DMS 273 (cell line): ENCODE measurements at regions not wholly inside any gene's neighbourhood (a gene's known extent, or its start where the extent isn't known, plus 50 kb on each side); places are given as distances from the start of the nearest gene placed in this dataset.

Experiments
- DNase-seq: peaks from one replicate; lab custom pipeline; 2025; ENCODE audit not compliant: unreplicated experiment; lab: John Stamatoyannopoulos, UW

DNA sequence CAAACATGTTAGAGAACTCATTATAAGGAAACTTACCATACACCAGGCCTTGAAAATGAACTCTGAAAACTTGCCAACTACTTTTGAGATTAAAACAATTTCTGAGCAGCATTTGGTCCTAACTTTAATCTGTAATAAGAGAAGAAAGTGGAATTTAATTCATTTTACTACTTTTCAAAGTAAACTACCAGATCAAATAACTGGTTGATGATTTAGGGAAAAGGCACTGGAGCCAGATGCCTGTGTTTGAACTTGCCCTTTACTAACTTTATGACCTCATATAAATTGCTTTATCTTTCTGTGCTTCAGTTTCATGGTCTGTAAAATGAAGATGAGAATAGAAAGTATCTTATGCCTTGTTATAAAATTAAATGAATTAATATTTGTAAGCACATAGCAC, 159.9 kb upstream of the PCDH18 start:
- peak; percentile 8 for DNase-seq

DNA sequence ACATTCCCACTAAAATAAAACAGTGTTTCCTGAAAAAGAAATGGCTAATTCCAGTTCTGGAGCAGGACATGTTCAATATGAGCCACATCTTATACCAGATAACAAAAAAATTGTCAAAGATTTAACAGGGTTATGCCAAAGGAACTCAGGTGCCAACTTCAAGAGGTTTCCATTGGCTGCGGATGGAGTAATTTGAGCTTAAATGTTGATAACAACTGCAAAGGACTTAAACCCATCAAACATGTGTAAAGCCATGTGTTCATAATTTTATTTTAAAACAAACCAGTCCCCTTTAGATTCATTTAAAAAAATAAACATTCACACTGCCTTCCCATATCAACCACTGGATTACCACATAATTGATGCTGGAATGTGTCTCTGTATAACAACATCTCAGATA, 156.4 kb upstream of the PCDH18 start:
- no peak for DNase-seq

DNA sequence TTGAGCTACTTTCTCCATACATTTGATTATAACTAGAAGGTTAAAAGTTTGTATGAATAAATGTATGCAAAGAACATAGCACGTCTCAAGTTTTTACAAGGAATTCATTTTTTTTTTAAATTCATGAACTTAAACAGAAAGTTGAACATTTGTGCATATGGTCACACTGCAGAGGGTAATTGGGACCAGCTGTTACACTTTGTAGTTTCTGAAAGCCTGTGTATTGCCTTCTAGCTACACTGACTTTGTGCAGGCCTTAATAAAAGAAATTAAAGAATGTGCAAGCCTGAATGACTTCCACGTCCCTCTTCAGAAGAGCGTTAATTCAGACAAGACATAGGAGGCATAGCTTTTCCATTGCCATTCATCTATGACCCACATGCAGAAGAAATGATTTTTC, 153.1 kb upstream of the PCDH18 start:
- peak; percentile 79 for DNase-seq

DNA sequence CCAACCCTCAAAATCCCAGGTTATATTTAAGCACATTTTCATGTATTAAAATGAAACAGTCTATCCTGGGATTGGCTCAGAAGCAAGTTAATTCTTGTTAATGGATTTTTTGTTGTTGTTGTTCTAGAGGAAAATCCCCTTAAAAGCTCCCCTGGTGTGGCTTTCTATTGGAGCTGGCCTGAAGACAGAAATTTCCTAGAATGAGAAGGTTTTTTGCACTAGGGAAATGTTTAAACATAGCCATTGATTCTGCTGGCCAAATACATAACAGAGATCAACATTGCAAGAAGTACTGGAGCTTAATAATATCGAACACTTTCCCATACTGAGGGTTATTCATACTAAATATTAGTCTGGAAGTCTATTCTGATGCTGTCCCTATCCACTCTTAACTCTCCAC, 148.8 kb upstream of the PCDH18 start:
- DNase-seq: no peak

DNA sequence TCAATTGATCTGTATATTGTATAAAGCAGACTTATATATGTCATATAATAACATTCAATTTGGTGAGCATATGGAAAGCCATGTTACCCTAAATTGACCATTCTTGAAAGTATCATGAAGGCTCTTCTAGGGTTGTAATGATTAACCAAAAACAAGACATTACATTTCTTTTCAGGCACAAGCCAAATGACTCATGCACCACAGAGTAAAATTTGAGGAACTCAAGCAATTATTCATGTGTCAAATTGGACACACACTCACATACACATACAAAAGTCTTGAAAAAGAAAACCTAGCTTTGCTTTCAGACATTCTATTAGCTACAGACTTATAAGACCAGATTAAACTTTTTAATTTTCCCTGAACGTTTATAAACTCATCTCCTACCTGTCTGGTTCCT, 146.5 kb upstream of the PCDH18 start:
- DNase-seq: no peak

DNA sequence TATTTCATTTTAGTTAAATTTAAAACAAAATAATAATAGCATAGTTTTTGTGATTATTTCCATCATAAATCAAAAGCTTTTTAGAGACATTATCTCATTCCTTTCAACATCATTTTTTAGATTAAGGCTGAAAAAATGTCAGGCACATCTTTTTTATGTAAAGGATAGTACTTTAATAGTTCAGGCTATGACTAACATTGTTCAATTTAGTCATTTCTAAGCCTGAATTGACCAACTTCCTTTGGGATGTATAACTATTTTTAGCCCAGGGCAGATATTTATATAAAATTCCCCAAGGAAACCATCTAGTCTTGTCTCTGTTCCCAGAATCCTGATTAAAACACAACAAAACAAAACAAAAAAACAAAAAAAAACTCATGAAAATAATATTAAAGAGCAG, 145.6 kb upstream of the PCDH18 start:
- DNase-seq: no peak

DNA sequence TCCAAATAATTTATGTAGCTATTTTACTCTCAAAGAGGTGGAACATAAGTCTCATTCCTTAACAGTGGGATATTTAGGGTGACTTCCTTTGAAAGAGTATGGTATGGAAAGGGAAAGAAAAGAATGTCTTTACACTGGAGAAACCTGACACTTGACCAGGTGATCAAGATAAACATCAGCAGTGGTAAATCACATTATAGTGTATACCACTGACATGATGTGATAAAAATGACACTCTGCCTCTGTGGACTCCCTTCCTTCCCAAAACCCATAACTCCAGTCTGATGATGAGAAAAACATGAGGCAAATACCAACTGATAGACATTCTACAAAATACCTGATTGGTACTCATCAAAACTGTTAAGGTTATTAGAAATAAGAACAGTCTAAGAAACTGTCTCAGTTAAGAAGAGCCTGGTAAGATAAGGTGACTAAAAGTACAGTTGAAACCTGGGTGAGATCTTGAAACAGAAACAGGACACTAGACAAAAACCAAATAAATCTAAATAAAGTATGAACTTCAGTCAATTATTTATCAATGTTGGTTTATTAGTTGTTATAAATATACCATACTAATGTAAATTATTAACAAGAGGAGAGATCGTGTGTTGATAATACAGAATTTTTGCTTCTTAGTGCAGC, 144.2 kb upstream of the PCDH18 start:
- DNase-seq: no peak

DNA sequence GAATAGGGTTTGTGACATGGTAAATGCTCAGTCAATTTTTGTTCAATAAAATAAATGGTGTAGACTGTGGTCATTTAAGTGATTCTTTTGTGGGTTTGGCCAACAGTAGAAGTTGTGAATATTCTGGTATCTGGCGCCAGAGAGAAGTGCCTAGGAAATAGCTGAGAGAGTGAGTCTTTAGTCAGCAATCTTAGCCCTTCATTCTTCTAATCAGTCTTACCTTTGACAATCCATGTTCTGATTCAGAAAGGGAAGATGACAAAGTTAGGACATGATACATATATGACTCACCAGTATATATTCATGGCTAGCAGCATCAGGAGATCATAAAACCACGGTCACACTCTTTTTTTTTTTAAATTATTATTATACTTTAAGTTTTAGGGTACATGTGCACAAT, 141.8 kb upstream of the PCDH18 start:
- DNase-seq: no peak

DNA sequence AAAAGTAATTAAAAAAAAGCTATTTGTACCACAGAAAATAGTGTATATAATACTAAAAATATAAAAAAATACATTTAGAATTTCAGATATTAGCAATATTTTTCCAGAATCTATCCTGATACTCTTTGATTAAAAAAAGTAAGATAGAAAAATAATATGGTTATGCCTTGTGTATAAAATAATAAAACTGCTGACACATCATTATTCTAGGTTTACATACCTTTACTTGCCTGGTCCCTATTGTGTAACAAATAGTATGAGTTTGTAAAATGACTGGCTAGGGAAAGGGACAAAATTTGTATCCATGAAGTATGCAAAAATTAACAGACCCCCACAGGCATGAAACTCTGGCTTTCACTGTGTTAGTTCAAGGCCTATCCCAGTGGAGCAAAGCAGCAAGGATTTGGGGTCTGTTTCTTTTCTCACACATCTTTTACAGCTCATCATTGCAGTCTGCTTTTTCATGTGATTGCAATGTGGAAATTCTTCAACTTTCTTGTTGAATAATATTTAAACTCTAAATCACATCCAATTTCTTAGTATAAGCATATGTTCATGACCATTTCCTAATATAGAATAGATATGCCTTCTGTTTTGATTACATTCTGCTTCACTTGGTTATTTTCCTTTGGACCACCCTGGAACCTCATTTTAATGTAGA, 136.7 kb upstream of the PCDH18 start:
- DNase-seq: no peak

DNA sequence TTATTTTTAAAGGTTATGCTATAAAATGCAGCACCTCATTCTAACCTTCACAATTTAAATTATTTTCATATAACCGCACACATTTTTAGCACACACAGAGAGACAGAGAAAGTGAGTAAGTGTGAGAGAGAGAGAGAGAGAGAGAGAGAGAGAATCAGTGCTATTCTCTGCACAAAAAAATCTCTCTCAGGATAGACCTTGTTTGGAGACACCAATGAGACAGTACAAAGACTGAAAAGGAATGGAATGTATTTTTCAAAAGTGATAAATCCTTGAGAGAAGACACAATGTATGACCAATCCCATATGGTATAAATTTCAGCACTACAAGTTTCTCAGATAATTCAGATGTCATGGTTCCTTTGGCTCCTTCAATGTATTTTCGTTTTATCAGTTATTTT, 132.1 kb upstream of the PCDH18 start:
- DNase-seq: no peak

DNA sequence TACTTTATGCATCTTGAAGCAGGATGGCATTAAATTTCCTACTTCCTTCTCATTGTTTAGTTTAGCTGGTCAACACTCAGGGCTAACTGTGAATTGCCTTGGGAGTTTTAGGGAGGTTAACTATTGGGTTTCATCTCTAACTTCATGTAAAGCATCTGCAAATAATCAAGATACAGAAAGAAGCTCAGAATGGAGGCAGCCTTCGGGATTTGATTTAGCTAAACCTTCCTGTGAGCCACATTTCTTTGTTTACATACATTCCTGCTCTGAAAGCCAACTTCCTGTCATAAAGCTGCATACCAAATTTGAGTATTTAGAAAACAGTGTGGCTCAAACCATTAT, 131.7 kb upstream of the PCDH18 start:
- no peak for DNase-seq

DNA sequence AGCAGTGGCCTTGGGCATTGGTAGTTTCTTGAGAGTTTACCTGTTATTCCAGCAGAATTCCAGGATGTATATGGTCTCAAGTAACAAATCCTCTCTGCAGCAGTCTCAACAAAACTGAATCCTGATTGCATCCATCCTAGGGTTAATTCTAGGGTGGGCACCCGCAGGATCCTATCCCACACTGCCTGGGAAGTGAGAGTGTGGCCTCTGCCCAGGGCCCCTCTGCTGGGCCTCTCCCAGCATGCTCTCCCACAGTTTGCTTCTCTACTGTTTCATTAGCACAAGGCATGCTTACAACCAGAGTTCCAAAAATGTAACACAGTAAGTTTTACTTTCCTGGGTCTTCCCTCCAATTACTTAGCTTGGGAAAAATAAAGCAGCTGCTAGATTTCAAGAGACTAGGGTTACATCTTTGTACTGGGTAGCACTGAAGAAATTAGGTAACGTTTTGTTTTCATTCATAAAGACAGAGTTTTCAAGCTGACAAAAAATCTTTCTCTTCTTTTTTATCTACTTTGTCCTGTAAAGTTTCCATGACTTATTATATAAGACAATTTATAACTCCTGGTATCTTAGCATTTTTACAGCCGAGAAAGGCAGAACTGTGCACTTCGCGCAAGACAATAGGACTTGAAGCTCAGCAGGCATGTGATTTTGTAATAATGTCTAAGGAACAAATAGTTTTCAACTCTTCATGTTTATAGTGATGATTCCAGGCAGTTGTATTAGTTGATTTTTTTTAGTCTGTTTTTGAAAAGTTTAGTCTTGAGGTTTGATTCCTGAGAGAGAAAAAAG, 131.2 kb upstream of the PCDH18 start:
- DNase-seq: no peak

DNA sequence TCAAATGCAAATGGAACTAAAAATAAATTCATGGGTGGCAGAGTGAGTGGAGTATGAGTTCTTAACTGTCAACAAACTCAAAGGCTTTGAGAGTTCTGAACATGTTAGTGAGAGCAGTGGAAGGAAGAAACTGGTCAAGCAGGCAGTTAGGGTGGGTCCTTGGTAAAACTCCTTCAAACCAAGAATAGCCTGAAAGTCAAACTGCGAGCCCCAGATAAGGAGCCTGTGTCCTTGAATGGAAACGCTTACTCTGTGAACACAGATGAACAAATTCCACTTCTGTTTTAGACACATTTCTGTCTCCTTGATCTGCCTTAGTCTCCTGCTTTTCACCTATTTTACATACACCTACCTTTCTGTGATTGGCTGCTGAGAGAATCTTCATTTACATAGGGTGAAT, 129.4 kb upstream of the PCDH18 start:
- no peak for DNase-seq

DNA sequence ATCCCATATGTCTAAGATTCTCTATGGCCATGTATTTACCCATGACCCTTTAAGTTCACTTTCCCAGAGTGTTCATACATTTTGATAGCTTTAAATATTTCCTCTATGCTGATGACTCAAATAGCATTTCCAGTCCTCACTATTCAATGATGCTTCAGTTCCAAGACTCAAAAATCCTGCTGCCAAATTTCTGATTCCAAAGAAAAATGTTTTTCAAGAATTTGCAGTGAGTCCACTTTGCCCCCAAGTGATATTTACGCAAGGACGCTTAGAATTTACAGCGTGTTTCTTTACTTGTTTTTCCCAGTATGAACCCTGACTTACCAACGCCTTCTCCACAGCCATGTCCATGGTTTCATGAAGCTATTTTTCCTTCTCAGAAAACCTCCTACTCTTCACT, 127.9 kb upstream of the PCDH18 start:
- DNase-seq: no peak

DNA sequence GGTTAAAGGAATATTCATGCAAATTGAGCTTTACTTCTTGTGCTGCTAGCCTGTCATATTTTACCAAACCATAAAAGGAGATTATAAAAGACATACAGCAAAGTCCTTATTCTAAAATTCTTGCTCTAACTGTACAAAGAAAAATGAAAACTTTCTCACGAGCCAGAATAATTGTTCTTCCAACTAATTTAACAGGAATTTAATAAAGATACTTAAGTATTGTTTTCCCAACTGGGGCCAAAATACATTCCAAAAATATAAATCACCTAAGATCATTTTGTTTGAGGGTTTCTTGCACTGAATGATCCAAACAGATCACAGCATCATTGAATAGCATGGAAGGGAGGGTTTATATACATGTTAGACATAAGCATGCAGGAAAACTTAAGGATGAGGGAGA, 127.1 kb upstream of the PCDH18 start:
- no peak for DNase-seq

DNA sequence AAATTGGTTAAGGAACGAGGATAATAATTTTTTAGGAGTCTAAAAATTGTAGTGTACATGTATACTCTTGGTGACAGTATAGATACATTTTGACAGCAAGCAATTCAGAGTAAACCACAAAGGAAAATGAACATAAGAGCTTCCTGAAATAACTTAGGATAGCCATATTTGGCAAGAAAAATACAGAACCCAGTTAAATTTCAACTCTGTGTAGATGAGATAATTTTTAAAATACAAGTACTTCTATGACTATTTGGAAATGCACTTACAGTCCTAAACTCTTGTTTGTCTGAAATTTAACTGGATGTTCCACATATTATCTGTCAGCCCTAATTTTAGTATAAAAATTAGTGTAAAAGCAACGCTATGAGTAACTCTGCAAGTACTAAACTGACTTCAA, 124.4 kb upstream of the PCDH18 start:
- no peak for DNase-seq

DNA sequence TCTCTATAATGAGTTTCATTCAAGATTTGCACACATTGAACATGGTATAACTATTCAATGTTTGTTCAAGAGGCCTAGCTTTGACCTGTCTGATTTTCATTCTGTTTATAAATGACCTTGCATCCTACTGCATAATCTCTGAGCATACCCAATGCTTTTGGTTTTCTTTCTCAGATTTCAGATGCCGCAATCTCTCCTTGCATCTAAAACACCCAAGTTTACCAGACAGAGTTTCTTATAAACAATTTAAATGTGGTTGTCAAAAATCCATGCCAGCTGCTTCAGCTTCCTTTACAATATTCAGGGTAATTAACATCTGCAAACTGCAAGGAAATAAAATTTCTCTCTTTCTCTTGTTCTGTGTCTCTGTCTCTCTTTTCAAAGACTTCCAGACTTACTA, 123.0 kb upstream of the PCDH18 start:
- no peak for DNase-seq

DNA sequence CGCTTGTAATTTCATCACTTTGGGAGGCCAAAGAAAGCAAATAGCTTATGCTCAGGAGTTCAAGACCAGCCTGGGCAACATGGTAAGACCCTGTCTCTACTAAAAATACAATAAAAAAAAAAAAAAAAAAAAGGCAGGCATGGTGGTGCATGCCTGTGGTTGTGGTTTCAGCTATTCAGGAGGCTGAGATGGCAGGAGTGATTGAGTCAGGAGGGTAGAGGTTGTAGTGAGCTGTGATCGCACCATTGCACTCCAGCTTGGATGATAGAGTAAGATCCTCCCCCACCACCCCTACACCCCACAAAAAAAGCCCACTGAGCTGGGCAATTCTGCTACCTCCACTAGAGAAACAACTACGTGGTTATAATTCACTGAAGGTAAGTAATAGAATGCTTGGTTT, 118.8 kb upstream of the PCDH18 start:
- DNase-seq: no peak

DNA sequence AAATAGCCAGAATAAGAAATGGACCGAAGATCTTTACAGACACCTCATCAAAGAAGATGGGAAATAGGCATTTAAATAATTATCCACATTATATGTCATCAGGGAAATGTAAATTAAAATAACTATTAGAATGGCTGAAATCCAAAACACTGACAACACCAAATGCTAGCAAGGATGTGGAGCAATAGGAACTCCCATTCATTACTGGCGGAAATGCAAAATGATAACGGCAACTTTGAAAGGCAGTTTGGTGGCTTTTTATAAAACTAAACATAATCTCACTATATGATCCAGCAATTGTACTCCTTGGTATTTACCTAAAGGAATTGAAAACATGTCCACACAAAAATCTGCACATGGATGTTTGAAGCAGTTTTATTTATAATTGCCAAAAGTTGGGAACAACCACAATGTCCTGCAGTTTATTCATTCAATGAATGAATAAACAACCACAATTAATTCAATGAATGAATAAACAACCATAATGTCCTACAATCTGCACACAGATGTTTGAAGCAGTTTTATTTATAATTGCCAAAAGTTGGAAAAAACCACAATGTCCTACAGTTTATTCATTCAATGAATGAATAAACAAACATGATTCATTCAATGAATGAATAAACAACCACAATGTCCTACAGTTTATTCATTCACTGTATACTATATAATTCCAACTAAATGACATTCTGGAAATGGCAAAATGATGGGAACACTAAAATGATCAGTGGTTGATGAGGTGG, 117.6 kb upstream of the PCDH18 start:
- no peak for DNase-seq

DNA sequence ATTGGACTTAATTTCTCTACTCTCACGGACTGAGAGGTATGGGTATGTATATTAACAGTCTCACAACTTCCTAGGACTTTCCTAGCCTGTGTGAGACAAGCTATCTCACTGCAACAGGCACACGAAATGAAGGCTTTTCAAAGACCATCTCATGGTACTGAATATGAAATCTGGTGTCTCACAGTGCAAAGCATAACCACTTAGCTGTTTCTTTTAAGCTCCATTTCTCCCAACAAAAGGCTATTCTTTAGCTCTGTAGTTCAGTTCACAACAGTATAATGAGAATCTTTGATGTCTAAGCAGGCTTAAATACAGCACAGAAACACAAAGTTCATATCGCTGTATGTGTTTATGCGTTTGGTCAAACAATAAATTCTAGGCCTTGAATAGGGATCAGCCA, 116.2 kb upstream of the PCDH18 start:
- DNase-seq: no peak

DNA sequence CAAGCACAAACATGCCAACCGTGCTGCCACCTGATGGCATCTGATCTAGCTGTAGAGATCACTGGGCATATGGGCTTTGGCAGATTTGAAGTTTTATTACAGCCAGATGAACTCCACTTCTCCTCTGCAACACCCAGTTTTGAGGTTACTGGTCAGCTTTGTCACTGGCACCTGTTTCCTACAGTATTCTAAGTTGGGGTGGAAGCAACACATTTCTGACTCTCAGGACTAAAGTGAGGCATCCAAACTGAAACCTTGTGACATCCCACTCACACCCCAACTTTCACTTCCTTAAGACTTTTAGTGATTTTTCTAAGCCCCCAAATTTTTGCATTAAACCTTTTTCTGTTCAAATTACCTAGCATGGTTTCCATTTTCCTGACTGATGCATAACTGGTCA, 115.1 kb upstream of the PCDH18 start:
- peak; percentile 10 for DNase-seq

DNA sequence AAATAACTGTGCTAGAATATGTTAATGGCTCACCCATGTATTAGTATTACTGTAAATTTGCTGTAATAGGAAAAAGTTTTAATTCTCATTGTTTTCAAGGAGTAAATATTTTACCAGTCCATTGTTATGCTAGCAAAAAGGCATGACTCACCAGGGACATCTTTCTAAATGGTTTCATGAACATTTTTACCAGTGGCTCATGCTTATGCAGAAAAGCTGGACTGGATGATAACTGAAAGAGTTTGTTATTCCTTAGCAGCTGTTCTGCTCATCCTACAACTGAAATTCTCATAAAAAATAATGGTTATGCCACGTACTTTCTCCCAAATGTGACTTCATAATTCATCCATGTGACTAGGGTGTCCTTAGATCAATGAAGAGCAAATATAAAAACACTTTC, 111.9 kb upstream of the PCDH18 start:
- no peak for DNase-seq
